ENCODE measurements at regions not wholly inside any gene's neighbourhood (a gene's known extent, or its start where the extent isn't known, plus 50 kb on each side); places are given as distances from the start of the nearest gene placed in this dataset.

DNA sequence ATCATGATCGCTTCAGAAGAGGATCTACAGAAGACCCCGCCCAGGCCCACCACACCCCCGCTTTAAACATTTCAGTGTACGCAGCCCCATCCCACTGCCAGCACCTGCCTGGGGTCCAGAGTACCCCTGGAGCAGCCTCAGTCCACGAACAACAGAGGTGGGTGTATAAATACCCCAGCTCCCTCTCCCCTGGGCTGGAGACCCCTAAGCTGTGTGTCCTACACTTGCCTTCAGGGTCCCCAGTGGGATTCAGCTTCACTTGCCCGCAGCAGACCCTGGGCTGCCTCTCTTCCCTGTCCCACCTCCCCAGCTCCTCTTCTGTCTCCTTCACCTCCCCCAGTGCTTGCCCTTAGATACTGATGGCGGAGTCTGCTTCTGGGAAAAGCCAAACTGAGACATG is 105.7 kb downstream of the RBFOX3 start:
- TF ChIP-seq, protein P1, sequence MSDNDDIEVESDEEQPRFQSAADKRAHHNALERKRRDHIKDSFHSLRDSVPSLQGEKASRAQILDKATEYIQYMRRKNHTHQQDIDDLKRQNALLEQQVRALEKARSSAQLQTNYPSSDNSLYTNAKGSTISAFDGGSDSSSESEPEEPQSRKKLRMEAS (IDR thresholded peaks at IDR 0.05; ENCODE audit: low read depth, low read length) = no peak
- TF ChIP-seq POLR2A (IDR thresholded peaks at IDR 0.05; ENCODE audit: extremely low read depth, insufficient read length) (no peak), MYC (IDR thresholded peaks at IDR 0.05; ENCODE audit: low read depth, low read length) (no peak)
- TF ChIP-seq, protein P2, sequence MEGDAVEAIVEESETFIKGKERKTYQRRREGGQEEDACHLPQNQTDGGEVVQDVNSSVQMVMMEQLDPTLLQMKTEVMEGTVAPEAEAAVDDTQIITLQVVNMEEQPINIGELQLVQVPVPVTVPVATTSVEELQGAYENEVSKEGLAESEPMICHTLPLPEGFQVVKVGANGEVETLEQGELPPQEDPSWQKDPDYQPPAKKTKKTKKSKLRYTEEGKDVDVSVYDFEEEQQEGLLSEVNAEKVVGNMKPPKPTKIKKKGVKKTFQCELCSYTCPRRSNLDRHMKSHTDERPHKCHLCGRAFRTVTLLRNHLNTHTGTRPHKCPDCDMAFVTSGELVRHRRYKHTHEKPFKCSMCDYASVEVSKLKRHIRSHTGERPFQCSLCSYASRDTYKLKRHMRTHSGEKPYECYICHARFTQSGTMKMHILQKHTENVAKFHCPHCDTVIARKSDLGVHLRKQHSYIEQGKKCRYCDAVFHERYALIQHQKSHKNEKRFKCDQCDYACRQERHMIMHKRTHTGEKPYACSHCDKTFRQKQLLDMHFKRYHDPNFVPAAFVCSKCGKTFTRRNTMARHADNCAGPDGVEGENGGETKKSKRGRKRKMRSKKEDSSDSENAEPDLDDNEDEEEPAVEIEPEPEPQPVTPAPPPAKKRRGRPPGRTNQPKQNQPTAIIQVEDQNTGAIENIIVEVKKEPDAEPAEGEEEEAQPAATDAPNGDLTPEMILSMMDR (IDR thresholded peaks at IDR 0.05; ENCODE audit: low read depth, low read length) = no peak
- DNase-seq (ENCODE audit: low read depth) = no peak
- no peak overlapping the region for H3K4me3 ChIP-seq (ENCODE audit: low read depth, low read length)

DNA sequence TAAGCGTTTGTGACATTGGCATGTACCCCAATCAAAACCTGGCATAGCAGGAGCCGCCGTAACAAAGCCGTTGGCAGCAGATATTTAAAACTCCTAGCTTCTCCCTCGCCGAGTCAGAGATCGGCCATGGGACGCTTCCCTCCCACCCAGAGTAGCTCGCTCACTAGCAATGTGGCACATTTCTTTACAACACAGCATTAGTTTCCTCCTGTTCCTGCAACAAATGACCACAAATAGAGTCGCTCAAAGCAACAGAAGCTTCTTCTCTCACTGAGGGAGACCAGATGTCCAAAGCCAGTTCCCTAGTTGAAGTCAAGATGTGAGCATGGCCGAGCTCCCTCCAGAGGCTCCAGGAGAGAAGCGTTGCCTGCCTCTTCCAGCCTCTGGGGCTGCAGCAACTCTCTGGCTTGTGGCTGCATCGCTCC is 106.7 kb downstream of the RBFOX3 start:
- DNase-seq (ENCODE audit: low read depth) = peak; percentile 34
- TF ChIP-seq, protein P1 (IDR thresholded peaks at IDR 0.05; ENCODE audit: low read depth, low read length) = no peak
- no peak for TF ChIP-seq POLR2A (IDR thresholded peaks at IDR 0.05; ENCODE audit: extremely low read depth, insufficient read length)
- TF ChIP-seq MYC (IDR thresholded peaks at IDR 0.05; ENCODE audit: low read depth, low read length) = no peak
- TF ChIP-seq, protein P2 (IDR thresholded peaks at IDR 0.05; ENCODE audit: low read depth, low read length) = peak; percentile 17
- H3K4me3 ChIP-seq (ENCODE audit: low read depth, low read length) = no peak overlapping the region

DNA sequence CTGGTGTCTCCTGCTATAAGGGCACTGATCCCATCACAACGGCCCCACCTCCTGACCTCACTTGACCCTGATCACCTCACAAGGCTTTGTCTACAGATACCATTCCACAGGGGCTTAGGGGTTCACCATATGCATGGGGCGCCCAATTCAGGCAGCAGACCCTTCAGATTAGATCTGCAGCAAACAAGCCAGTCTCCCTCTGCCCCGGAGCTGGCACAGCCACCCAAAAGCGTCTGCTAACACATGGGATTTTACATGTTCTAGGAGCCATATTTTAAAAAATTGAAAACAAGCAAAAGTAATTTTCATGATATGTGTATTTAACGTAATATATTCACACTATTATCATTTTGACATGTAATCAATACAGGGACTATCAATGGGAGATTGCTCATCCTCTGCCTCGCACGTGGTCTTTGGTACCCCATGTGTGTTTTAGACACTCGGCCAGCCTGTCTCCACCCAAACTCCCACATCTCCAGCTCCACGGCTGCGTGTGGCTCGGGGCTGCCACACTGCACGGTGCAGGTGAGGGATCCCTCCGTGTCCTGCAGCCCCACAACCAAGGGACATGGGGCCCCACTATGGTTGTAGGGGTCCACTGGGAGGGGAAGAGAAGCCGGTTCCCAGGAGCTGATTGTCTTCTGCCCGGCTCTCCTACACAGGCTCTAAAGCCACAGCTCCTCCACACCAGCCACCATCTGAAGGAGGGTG is 107.6 kb downstream of the RBFOX3 start:
- no peak for DNase-seq (ENCODE audit: low read depth)
- no peak for TF ChIP-seq POLR2A (IDR thresholded peaks at IDR 0.05; ENCODE audit: extremely low read depth, insufficient read length)
- TF ChIP-seq, protein P2 (IDR thresholded peaks at IDR 0.05; ENCODE audit: low read depth, low read length) = no peak
- TF ChIP-seq, protein P1 (IDR thresholded peaks at IDR 0.05; ENCODE audit: low read depth, low read length) = no peak
- no peak for TF ChIP-seq MYC (IDR thresholded peaks at IDR 0.05; ENCODE audit: low read depth, low read length)
- no peak overlapping the region for H3K4me3 ChIP-seq (ENCODE audit: low read depth, low read length)

DNA sequence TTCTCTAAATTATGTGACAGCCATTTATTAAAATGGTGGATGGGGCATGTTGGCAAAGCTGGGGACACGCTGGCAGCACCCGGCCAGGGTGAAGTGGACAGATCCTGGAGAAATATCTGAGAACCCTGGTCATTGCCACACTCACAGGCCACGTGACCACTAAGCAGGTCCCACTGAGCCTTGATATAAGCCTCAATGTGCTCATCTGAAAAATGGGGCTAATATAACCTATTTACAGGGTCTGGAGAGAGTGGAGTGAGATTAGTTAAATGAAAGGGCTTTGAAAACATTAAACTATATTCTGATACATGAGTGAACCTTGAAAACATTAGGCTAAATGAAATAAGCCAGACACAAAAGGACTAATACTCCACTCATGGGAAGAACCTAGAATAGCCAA is 108.9 kb downstream of the RBFOX3 start:
- H3K4me3 ChIP-seq (ENCODE audit: low read depth, low read length) = no peak overlapping the region
- DNase-seq (ENCODE audit: low read depth) = no peak
- TF ChIP-seq, protein P1 (IDR thresholded peaks at IDR 0.05; ENCODE audit: low read depth, low read length) = no peak
- TF ChIP-seq POLR2A (IDR thresholded peaks at IDR 0.05; ENCODE audit: extremely low read depth, insufficient read length) (no peak), MYC (IDR thresholded peaks at IDR 0.05; ENCODE audit: low read depth, low read length) (no peak)
- TF ChIP-seq, protein P2 (IDR thresholded peaks at IDR 0.05; ENCODE audit: low read depth, low read length) = no peak

DNA sequence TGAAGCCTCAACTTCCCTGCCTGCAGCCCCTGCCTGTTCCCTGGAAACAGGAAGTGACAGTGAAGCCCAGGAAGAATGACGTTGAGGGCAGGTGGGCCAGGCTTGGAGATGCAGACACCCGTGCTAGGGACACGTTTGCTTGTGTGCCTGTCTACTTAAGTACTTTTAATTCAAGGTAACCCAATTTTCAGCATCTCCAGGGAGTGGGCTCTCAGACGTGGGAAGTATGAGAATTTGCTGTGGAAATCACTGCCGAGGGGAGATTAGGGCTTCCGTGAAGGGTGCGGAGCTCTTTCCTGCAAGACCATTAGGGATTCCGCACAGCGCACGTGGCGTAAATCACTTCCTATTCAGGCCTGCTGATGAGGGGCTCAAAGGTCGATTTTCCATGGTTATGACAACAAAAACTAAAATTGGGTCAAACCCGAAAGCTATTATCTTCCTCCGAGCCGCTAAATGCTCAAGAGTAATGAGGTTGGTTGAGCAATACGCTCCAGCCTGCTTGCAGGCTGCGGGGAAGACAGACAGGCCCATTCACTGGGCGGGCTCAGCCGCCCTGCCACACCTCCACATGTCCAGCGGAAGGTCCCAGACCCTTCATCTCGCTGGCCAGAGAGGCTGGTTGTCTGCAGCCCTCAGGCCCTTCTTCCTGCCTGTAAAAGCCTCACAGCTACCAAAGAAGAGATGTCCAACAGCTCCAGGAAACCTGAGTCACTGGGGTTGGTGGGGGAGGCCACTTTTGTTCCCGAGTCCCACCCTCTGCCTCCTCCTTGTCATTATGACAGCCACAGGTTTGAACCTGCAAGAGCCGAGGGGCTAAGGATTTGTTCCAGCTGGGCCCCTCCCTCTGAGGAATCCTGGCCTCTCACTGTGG is 109.9 kb downstream of the RBFOX3 start:
- TF ChIP-seq, protein P2 (IDR thresholded peaks at IDR 0.05; ENCODE audit: low read depth, low read length) = no peak
- TF ChIP-seq, protein P1 (IDR thresholded peaks at IDR 0.05; ENCODE audit: low read depth, low read length) = no peak
- TF ChIP-seq POLR2A (IDR thresholded peaks at IDR 0.05; ENCODE audit: extremely low read depth, insufficient read length) (no peak), MYC (IDR thresholded peaks at IDR 0.05; ENCODE audit: low read depth, low read length) (no peak)
- H3K4me3 ChIP-seq (ENCODE audit: low read depth, low read length) = no peak overlapping the region
- DNase-seq (ENCODE audit: low read depth) = peak; percentile 38
